Esophagus muscularis mucosa (tissue), 4 donors: ENCODE measurements at regions not wholly inside any gene's neighbourhood (a gene's known extent, or its start where the extent isn't known, plus 50 kb on each side); places are given as distances from the start of the nearest gene placed in this dataset.

ENCODE experiments used
- DNase-seq: peaks from one replicate; pipeline ENCODE4 v3.0.0-alpha.2; 2017; ENCODE audit errors: extremely low spot score
- H3K27ac ChIP-seq, 4 donors: fragments of 200-600 bp; sonication (generic); replicated peaks in 1 of 4; 1 replicate in 3 of 4; 2 replicates in 1 of 4; pipeline ENCODE4 v1.5.1; 2016 to 2019; ENCODE audit warnings: mild to moderate bottlenecking in 1 of 4
- H3K27me3 ChIP-seq, 4 donors: fragments of 200-600 bp; sonication (generic); one replicate each; pipeline versions ENCODE4 v1.5.1 to v1.6.0; 2016 to 2019
- H3K36me3 ChIP-seq, 4 donors: fragments of 200-600 bp; sonication (generic); one replicate each; pipeline ENCODE4 v1.5.1; 2016 to 2019
- H3K4me1 ChIP-seq, 4 donors: fragments of 200-600 bp; sonication (generic); one replicate each; pipeline ENCODE4 v1.5.1; 2016 to 2019
- H3K4me3 ChIP-seq, 4 donors: fragments of 200-600 bp; sonication (generic); 1 replicate in 2 of 4; 2 replicates in 2 of 4; pipeline ENCODE4 v1.5.1; 2016 to 2019; ENCODE audit warnings: mild to moderate bottlenecking in 4 of 4, moderate library complexity in 1 of 4
- H3K9me3 ChIP-seq, 4 donors: fragments of 200-600 bp; sonication (generic); 1 replicate in 3 of 4; 2 replicates in 1 of 4; pipeline ENCODE4 v1.5.1; 2016 to 2019
- EP300 ChIP-seq: sonication (generic); formaldehyde crosslinking; IDR thresholded peaks from one replicate; pipeline ENCODE4 v1.6.1; 2017; ENCODE audit warnings: antibody characterized with exemption
- POLR2A ChIP-seq: fragments of 450-650 bp; IDR thresholded peaks from one replicate; pipeline ENCODE4 v1.6.1; 2017; ENCODE audit warnings: antibody characterized with exemption, moderate library complexity, mild to moderate bottlenecking, low read depth
- POLR2AphosphoS5 ChIP-seq, 2 donors: sonication (generic); formaldehyde crosslinking; IDR thresholded peaks; one replicate each; pipeline ENCODE4 v1.6.1; 2017; ENCODE audit warnings: antibody characterized with exemption in 2 of 2
- WGBS: methylation state at CpG from one replicate; pipeline ENCODE4 v1.1.5; 2018; 5-methylcytosine and 5-hydroxymethylcytosine counted together
- intact Hi-C: fragments of 100-400 bp; cut with DNase I; formaldehyde crosslinking; loops from one replicate; pipeline ENCODE4 v1.15.1; 2023
- TF ChIP-seq, protein P1 (sequence below), 3 experiments: fragments of 200-600 bp in 2 of 3; fragments of 450-650 bp in 1 of 3; sonication (generic) in 2 of 3; IDR thresholded peaks; one replicate each; pipeline ENCODE4 v1.5.1; 2017 to 2019; ENCODE audit warnings: antibody characterized with exemption in 3 of 3, mild to moderate bottlenecking in 2 of 3, moderate library complexity in 1 of 3

DNA sequence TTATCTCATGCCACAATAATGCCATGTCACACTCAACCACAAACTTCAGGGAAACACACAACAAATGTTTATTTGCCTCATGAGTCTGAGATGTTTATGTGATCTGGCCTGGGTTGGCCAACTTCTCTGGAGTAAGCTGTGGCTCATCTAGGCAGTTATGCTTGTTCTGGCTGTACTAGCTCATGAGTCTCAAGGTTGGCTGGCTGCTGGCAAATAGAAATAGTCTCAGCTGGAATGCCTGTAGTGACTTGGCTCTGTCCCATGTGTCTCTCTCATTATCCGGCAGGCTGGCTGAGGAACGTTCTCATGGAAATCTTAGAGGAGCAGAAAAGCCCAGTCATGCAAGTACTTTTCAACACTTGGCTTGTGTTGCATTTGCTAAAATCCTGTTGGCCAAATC is 234.9 kb upstream of the CDH2 start:
- Histone ChIP-seq H3K4me3 (no peak overlapping the region), H3K27ac (no peak overlapping the region), H3K4me1 (no peaks in the 10 kb centered on the region), H3K9me3 (no peaks in the 10 kb centered on the region), H3K27me3 (no peaks in the 10 kb centered on the region), H3K36me3 (no peaks in the 10 kb centered on the region)
- TF ChIP-seq POLR2A (no peak), POLR2AphosphoS5 (IDR thresholded peaks at IDR 0.05) (no peak), EP300 (no peak)
- TF ChIP-seq, protein P1, sequence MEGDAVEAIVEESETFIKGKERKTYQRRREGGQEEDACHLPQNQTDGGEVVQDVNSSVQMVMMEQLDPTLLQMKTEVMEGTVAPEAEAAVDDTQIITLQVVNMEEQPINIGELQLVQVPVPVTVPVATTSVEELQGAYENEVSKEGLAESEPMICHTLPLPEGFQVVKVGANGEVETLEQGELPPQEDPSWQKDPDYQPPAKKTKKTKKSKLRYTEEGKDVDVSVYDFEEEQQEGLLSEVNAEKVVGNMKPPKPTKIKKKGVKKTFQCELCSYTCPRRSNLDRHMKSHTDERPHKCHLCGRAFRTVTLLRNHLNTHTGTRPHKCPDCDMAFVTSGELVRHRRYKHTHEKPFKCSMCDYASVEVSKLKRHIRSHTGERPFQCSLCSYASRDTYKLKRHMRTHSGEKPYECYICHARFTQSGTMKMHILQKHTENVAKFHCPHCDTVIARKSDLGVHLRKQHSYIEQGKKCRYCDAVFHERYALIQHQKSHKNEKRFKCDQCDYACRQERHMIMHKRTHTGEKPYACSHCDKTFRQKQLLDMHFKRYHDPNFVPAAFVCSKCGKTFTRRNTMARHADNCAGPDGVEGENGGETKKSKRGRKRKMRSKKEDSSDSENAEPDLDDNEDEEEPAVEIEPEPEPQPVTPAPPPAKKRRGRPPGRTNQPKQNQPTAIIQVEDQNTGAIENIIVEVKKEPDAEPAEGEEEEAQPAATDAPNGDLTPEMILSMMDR (IDR thresholded peaks at IDR 0.05) = no peak
- intact Hi-C loops = no loop called here
- 70% methylated on average over 2 of the region's 2 CpGs for WGBS
- no peak for DNase-seq

DNA sequence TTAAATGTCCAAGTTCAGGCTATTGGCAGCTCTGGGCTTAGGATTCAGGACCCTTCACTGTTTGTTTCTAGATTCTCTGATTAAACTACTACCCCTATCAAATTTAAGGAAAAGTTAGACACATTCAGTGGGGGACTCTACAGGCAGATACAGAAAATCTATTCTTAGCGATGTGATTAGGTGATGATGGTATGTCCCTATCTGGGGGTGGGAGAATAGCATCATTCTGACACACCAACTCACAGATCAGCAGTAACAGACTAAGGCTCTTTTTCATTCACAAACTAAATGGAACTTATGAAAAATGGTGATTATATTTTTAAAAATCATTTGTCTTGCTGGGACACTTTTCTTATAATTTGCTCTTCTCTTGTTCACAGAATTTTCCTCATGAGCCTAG is 232.9 kb upstream of the CDH2 start:
- H3K9me3 ChIP-seq = no peaks in the 10 kb centered on the region
- intact Hi-C loops = no loop called here
- H3K4me1 ChIP-seq = no peaks in the 10 kb centered on the region
- no peak overlapping the region for H3K4me3 ChIP-seq
- no peaks in the 10 kb centered on the region for H3K36me3 ChIP-seq
- no peaks in the 10 kb centered on the region for H3K27me3 ChIP-seq
- 85% methylated on average over 1 of the region's 1 CpG for WGBS
- DNase-seq = no peak
- TF ChIP-seq EP300 (no peak), POLR2AphosphoS5 (IDR thresholded peaks at IDR 0.05) (no peak)
- H3K27ac ChIP-seq = no peak overlapping the region

DNA sequence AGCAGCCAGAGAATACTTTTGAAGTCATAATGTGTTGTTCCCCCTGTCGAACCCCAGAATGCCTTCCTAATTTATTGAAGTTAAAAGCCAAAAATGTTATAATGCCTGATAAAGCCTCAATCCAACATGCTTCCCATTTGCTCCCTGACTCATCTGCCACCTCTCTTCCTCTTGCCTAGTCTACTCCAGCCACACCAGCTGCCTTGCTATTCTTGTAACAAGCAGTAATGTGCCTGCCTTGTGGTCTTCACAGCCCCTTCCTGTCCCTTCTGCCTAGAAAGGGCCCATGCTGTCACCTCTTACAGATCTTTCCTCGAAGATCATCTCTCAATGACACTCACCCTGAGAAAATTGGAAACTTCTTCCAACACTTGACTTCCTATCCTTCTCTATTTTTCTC is 231.6 kb upstream of the CDH2 start:
- TF ChIP-seq, protein P1 (IDR thresholded peaks at IDR 0.05) = no peak
- TF ChIP-seq POLR2AphosphoS5 (IDR thresholded peaks at IDR 0.05) (no peak), EP300 (no peak), POLR2A (no peak)
- Histone ChIP-seq H3K4me3 (no peak overlapping the region), H3K9me3 (no peaks in the 10 kb centered on the region), H3K27ac (no peak overlapping the region), H3K4me1 (no peaks in the 10 kb centered on the region), H3K27me3 (no peaks in the 10 kb centered on the region), H3K36me3 (no peaks in the 10 kb centered on the region)
- 72% methylated on average over 2 of the region's 2 CpGs for WGBS
- intact Hi-C loops = no loop called here
- DNase-seq = no peak

DNA sequence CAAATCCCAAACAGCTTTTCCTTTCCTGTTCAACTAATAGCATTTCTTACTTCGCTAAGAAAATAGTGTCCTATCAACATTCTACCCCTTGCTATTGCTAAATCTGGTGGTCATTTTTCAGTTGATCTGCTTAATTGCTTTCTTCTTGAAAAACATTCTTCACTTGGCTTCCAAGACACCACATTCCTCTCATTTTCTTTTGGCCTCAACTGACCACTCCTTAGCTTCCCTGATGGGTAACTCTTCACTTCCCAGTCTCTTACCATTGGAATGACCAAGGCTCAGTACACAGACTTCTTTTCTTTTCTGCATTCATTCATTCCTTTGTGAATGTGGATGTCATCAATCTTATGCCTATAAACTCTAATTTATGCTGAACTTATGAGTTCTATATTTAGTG is 230.8 kb upstream of the CDH2 start:
- no peak overlapping the region for H3K27ac ChIP-seq
- H3K4me1 ChIP-seq = no peaks in the 10 kb centered on the region
- no peaks in the 10 kb centered on the region for H3K36me3 ChIP-seq
- TF ChIP-seq, protein P1 (IDR thresholded peaks at IDR 0.05) = no peak
- TF ChIP-seq POLR2A = no peak
- no peak for TF ChIP-seq EP300
- no peak for TF ChIP-seq POLR2AphosphoS5 (IDR thresholded peaks at IDR 0.05)
- no peaks in the 10 kb centered on the region for H3K27me3 ChIP-seq
- WGBS = 66% methylated on average over 1 of the region's 1 CpG
- H3K4me3 ChIP-seq = no peak overlapping the region
- DNase-seq = no peak
- intact Hi-C loops = no loop called here
- H3K9me3 ChIP-seq = no peaks in the 10 kb centered on the region

DNA sequence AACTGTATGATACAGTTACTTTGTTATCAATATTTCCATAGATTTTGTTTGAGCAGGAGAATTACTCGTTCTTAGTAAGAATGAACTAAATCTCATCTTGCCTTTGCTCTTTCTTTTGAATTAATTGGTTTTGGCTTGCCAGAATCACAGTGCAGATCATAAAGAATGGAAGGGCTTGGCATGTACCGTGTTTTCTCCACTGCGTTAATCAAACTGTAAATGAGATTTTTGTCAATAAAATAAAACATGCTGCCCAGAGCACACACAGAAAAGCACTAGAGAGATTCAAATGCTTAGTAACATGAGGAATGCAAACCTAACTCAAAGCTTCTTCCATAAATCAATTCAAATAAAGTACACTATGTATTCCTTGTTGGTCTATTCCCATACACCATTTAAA is 229.6 kb upstream of the CDH2 start:
- Histone ChIP-seq H3K27ac (no peak overlapping the region), H3K27me3 (no peaks in the 10 kb centered on the region), H3K36me3 (no peaks in the 10 kb centered on the region), H3K4me3 (no peak overlapping the region), H3K9me3 (no peaks in the 10 kb centered on the region), H3K4me1 (no peaks in the 10 kb centered on the region)
- WGBS = 50% methylated on average over 3 of the region's 3 CpGs
- no peak for TF ChIP-seq EP300
- no peak for TF ChIP-seq POLR2A
- no peak for TF ChIP-seq POLR2AphosphoS5 (IDR thresholded peaks at IDR 0.05)
- DNase-seq = no peak
- intact Hi-C loops = no loop called here

DNA sequence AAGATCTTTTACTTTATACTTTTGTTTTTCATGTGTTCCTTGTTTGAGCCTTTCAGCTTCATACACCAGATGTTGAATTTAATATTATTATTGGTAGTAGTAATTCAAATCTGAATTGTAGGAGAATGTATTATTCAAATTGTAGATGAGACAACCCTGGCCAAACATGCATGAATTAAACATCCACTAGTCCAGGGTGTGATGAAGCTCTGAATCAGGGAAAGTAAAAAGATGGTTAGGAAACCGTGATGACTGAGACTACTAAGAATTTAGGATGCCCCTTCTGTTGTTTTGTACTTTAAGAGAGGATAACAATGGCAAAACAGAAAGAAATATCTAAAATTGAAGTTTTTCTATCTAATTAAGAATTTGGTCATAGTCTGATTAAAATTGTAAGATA is 227.8 kb upstream of the CDH2 start:
- no peaks in the 10 kb centered on the region for H3K36me3 ChIP-seq
- no peaks in the 10 kb centered on the region for H3K9me3 ChIP-seq
- no peak for DNase-seq
- intact Hi-C loops = no loop called here
- TF ChIP-seq EP300 (no peak), POLR2AphosphoS5 (IDR thresholded peaks at IDR 0.05) (no peak), POLR2A (no peak)
- TF ChIP-seq, protein P1 (IDR thresholded peaks at IDR 0.05) = no peak
- no peaks in the 10 kb centered on the region for H3K27me3 ChIP-seq
- WGBS = 59% methylated on average over 1 of the region's 1 CpG
- H3K4me1 ChIP-seq = no peaks in the 10 kb centered on the region
- H3K27ac ChIP-seq = no peak overlapping the region
- no peak overlapping the region for H3K4me3 ChIP-seq
